Right forelimb (tissue), 1 donor: ENCODE measurements at regions not wholly inside any gene's neighbourhood (a gene's known extent, or its start where the extent isn't known, plus 50 kb on each side); places are given as distances from the start of the nearest gene placed in this dataset.

ENCODE experiments used
- DNase-seq: peaks from one replicate; pipeline ENCODE4 v3.0.0-alpha.2; 2018

- no peak for DNase-seq
Observed at GRCh38 chr5:171657473-171657872, 128.1 kb upstream of the SMIM23 start.

DNA sequence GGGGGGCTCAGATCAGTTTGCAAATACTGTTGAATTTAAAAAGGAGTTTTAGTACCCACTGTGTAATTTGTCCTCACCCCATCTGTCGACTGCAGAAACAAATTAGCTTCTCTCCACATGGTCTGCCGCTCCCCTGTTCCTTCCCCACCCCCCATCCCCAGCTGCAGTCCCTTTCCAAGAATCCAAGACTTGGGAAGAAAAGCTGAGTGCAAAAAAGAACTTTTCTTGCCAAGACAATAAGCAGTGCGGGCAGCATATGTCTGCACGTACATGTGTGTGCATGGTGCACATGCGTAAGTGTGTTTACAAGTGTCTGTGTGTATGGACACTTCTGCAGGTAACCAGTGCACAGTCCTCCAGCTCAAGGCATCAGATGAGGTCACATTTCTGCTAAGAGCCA is 125.7 kb upstream of the SMIM23 start:
- DNase-seq: no peak

DNA sequence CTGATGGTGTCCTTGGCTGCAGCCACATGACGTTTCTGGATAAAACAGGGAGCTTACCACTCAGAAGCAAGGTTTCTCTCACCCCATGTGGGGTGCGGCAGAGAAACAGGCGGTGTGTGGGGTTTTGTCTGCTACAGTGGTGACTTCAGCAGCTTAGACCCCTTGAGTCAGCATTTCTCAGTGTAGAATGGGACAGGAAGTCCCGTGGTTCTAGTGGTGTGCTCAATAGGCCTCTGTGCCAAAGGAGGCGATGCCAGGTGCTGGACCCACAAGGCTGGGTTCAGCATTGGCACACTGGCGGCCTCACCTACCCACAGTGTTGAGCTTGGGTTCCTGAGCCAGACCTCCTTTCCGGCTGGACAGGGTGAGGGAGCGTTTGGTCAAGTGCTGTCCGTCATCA is 125.2 kb upstream of the SMIM23 start:
- no peak for DNase-seq

DNA sequence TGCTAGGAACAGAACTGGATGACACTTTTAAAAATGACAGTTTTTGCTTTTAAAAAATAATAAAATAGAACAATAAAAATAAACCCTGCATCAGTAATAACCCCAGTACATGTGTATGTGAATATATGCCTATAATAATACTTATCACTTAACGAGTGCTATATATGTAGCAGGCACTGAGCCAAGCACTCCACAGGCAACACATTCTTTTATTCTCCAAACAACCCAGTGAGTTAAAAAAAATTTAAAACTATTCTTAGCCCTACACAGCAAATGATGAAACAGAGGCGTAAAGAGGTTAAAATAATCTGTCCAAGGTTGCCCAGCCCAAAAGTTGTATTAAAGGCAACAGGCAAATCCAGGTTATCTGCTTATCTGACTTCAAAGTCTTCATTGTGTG is 124.5 kb upstream of the SMIM23 start:
- DNase-seq: no peak

GRCh38 chr5:171663311-171664085 is 122.1 kb upstream of the SMIM23 start:
- no peak for DNase-seq

DNA sequence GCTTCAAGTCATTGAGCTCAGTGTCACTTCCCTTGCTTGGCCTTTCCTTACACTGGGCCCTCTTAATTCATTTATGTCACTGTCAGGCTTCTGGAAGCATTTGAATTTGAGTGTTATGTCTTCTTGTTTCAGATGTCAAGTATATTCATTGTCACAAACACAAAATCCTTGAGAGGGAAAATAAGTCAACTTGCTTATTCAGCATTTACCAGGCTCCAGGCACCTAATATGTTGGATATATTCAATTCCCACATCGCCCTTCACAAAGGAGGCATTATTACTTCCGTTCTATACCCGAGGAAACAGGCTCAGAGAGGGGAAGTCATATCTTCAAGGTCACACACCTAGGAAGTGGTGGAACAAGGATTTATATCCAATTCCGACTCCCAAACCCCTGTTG is 121.1 kb upstream of the SMIM23 start:
- DNase-seq: no peak

DNA sequence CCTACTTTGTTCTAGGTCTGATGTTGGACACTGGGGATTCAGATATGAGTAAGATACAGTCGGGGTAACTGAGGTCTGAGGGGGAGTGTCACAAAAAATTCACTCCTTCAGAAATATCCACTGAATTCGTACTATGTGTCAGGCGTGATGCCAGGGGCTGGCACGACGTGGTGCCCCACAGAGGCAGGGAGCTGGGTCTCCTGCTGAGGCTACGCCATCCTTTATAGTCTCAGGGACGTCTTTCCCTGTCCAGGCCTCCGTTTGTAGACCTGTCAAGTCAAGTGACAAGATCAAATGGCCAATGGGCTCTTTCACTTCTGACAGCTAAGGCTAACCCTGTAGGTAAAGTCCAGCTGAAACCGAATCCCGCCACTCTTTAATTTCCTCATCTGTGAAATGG is 118.8 kb upstream of the SMIM23 start:
- DNase-seq: no peak

DNA sequence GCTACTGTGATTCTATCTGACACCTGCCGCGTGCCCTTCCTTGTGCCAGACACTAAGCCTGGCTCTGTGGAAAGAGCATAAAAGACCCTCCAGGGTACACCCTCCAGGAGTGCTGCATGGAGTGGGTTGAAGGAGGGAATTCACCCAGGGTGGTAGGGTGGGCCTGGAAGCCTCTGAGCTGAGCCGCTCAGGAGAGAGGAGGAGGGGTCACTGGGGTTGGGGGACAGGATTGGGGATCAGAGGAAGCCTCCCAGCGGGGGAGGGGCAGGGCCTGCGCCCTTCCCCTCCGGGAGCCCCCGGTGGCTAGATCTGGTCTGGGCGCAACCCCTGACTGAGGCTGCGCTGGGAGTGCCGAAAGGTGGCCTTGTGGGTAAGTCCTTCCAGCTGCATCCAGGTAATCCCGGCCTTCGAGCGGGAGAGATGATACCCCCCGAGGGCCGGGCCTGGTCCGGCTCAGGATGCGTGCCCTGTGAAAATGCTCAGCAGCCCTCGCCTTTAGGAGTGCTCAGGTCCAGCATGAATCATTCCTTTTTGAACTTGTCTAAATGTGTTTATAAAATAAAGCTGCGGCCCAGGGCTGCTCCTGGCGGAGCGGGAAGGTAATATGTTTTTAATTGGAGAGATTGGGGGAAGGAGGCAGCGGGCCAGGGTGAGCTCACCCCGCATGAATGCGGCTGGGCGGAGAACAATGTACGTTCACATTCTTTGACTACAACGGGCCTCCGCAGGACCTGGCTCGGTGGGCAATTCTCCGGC is 118.1 kb upstream of the SMIM23 start:
- DNase-seq: peak; percentile 89

GRCh38 chr5:171668097-171668412 is 117.6 kb upstream of the SMIM23 start:
- DNase-seq: no peak

GRCh38 chr5:171669571-171669970 is 116.0 kb upstream of the SMIM23 start:
- DNase-seq: no peak

GRCh38 chr5:171672556-171672955 is 113.1 kb upstream of the SMIM23 start:
- no peak for DNase-seq

DNA sequence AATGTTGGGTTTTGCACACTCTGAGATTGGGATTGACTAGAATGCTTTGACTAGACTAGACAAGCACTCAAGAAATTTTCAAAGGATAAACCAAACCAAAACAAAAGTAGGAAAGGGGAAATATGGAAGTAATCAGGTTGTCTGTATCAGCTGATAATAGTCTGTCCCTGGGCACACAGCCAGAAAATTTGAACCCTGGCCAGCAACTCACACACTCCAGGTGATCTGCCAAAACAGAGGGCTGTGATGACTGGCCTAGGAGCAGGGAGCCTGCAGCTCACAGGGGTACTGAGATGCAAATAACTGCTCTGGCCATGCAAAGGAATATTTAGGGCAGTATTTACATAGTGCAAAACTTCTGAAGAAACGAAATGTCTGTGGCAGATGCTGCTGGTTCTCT is 112.3 kb upstream of the SMIM23 start:
- no peak for DNase-seq

DNA sequence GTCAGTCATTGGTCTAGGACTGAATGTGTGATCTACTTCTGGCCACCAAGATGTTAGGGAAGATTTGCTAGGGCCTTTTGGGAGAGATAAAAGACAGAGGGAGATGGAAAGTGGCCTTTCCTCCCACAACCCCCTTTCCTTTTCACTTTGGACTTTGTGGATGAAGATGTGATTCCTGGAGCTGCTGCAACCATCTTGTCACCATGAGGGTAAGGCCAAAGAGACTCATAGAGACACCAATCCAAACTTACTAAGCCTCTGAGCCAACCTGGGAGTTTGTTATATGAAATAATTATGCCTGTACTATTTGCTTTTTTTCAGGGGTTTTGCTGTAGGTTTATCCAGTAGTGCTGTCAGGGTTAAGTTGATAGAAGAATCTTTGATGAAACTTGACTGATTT is 111.8 kb upstream of the SMIM23 start:
- DNase-seq: no peak

DNA sequence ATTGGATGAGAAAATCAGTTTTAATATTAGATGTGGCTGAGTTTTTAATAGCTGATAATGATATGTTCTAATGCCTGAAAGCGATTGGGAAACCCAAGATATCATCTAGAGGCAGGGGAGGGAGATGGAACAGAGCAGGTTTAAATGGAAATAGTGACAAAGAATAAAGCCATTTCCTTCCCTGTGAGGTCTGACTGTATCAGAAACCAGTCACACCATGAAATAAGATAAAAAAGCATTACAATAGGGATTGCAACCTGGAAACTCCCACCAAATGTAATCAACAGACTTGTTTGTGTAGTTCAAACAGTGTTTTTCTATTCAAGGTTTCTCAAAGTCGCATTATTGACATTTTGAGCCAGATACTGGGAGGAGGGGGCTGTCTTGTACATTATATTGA is 110.1 kb upstream of the SMIM23 start:
- no peak for DNase-seq

DNA sequence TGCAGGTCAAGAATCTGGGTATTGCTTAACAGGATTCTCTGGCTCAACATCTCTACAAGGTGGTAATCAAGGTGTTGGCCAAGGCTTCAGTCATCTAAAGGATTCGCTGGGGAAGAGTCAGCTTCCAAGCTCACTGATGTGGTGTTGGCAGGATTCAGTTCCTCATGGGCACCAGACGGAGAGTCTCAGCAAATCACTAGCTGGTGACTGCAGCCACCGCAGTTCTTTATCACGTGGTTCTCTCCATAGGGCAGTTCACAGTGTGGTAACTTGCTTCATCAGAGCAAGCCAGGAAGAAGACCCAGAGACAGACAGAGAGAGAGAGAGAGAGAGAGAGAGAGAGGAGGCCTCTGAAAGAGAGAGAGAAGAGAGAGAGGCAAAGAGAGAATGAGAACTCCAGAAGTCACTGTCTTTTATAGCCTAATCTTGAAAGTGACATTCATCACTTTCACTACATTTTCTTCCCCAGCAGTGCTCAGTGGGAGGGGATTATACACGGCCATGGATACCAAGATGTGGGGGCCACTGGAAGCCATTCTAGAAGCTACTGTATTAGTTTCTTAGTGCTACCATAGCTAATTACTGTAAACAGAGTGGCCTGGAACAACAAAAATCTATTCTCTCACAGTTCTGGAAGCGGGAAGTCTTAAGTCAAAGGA is 109.2 kb upstream of the SMIM23 start:
- DNase-seq: no peak

GRCh38 chr5:171678646-171679045 is 107.0 kb upstream of the SMIM23 start:
- DNase-seq: no peak

DNA sequence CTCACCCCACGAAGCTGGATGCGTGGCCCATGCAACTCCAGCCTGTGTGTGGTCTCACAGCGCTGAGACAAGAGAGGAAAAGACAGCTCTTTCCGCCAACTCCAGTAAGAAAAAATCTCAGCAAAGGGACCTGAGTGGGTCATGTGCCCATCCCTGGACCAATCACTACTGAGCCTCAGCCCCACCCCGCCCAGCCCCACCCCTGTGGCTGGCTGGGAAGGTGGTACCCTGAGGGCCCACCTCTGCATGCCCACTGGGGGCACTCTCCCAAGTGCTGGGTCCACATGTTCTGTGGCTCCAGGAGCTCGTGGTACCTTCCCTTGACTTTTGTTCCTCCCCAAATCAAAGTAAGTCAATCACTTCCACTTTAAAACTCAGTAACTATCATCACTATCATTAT is 105.1 kb upstream of the SMIM23 start:
- peak; percentile 29 for DNase-seq

DNA sequence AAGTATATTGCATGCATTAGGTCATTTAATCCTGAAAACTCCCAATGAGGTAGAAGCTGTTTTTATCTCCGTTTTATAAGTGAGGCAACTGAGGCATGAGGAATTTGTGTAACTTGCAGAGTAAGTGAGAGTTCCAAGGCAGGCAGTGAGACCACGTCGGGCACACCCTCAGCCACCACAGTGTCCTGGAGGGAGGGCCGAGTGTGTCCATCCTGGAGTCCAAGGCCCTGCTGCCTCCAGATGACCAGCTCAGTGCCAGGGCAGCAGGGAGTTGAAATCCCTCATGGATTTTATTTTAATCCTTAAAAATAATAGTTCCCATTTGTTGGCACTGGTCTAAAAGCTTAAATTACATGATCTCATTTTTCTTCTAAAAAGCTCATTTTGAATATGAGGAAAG is 104.6 kb upstream of the SMIM23 start:
- DNase-seq: no peak

GRCh38 chr5:171681677-171682076 is 103.9 kb upstream of the SMIM23 start:
- no peak for DNase-seq

GRCh38 chr5:171682801-171683200 is 102.8 kb upstream of the SMIM23 start:
- no peak for DNase-seq

DNA sequence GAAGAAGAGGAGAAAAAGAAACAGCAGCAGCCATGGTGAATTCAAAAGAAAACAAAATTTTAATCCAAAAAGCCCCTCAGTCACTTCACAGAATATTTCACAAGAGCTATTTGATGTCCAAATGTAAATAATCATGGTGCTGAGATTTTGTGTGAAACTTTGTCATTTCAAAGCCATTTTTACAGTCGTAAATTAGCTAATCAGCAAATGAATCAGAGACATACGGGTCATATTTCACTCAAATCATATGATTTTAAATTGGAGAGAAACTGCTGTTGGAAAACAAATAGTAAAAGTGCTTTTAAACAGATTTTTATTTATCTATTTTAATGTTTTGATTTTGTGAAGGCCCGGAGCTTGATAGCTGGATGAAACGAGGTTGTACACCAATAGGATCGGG is 101.4 kb upstream of the SMIM23 start:
- no peak for DNase-seq

GRCh38 chr5:171688696-171689495 is 96.7 kb upstream of the SMIM23 start:
- no peak for DNase-seq

DNA sequence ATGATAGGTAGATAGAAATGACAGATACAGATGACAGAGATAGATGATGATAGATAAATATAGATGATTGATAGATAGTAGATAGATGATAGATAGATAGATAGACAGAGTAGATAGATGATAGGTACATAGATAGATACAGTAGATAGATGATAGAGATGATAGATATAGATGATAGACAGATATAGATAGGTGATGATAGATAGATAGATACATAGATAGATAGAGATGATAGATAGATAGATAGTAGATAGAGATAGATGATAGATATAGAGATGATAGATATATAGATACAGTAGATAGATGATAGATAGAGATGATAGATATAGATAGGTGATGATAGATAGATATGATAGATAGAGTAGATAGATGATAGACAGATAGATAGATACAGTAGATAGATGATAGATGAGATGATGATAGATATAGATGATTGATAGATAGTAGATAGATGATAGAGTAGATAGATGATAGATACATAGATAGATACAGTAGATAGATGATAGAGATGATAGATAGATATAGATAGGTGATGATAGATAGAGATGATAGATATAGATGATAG is 95.7 kb upstream of the SMIM23 start:
- no peak for DNase-seq
